K562 (cell line): ENCODE measurements at regions not wholly inside any gene's neighbourhood (a gene's known extent, or its start where the extent isn't known, plus 50 kb on each side); places are given as distances from the start of the nearest gene placed in this dataset.
A peak's percentile ranks its signal among the peaks of the same experiment; 100 is the strongest.

Source experiments
- ATAC-seq: fragments of 200-7000 bp; cut with Tn5 transposase; 3 replicates; pipeline ENCODE4 v1.9.1; 2020; ENCODE audit warnings: moderate library complexity
- BruUV-seq: library from RNA; stranded (reverse); fragments of 400-500 nt; replicated peaks from 2 replicates; lab custom pipeline; 2021; lab: Mats Ljungman, UMichigan
- CTCF ChIA-PET: fragments of 300-600 bp; formaldehyde crosslinking; extraction: SDS; loops from one replicate; lab custom pipeline; 2021; ENCODE audit warnings: low intra/inter-chr PET ratio; lab: Yijun Ruan, JAX
- POLR2A ChIA-PET: fragments of 300-600, 350-650 bp; sonication (Branson Sonifier 250); formaldehyde crosslinking; extraction: SDS; loops from one replicate; lab custom pipeline; 2021; ENCODE audit warnings: antibody characterized with exemption, inconsistent platforms; lab: Yijun Ruan, JAX
- DNase-seq, 4 experiments: peaks; one replicate each; pipeline versions ENCODE4 v3.0.0 to v3.0.0-alpha.2; 2011 to 2018; ENCODE audit warnings: low spot score in 3 of 4, mixed read lengths in 3 of 4; ENCODE audit errors: extremely low read depth in 1 of 4
- FAIRE-seq: peaks from 2 replicates; lab custom pipeline; 2011; peaks lifted over from hg19 to GRCh38; lab: Jason Lieb, UNC
- H2AFZ ChIP-seq: 2 replicates; pipeline ENCODE4 v1.6.0; 2011; ENCODE audit warnings: low read depth, low read length, control low read depth, inconsistent platforms
- H3K27ac ChIP-seq: fragments of 200-600 bp; 3 replicates; pipeline ENCODE4 v1.8.0; 2011; ENCODE audit warnings: low read depth, mild to moderate bottlenecking, control low read depth, inconsistent platforms, low read length, moderate library complexity, mixed read lengths; ENCODE audit errors: extremely low read depth
- H3K27me3 ChIP-seq, 2 experiments: fragments of 300-600 bp in 1 of 2; 2 replicates in 1 of 2; 3 replicates in 1 of 2; pipeline versions ENCODE4 v1.6.0 to v1.8.0; 2011; ENCODE audit warnings: inconsistent platforms in 2 of 2, low read length in 2 of 2, mild to moderate bottlenecking in 1 of 2, mixed read lengths in 1 of 2, moderate library complexity in 1 of 2; ENCODE audit not compliant: control insufficient read depth in 2 of 2, insufficient read depth in 2 of 2
- H3K36me3 ChIP-seq: fragments of 300-600 bp; 3 replicates; pipeline ENCODE4 v1.8.0; 2011; ENCODE audit warnings: mild to moderate bottlenecking, low read length, inconsistent platforms; ENCODE audit not compliant: control insufficient read depth, insufficient read depth
- H3K4me1 ChIP-seq, 2 experiments: fragments of 200-600 bp in 1 of 2; replicated peaks in 1 of 2; 2 replicates in 1 of 2; 3 replicates in 1 of 2; pipeline versions ENCODE4 v1.5.1 to v1.8.0; 2011; ENCODE audit warnings: inconsistent platforms in 2 of 2, low read length in 2 of 2, mild to moderate bottlenecking in 1 of 2, mixed read lengths in 1 of 2, moderate library complexity in 1 of 2; ENCODE audit not compliant: control insufficient read depth in 2 of 2, insufficient read depth in 2 of 2
- H3K4me2 ChIP-seq: 2 replicates; pipeline ENCODE4 v1.6.1; 2011; ENCODE audit warnings: low read length, control low read depth, inconsistent platforms, mixed read lengths; ENCODE audit not compliant: insufficient read depth
- H3K4me3 ChIP-seq: fragments of 200-600 bp; sonication (generic), shearing (Covaris generic); 2 replicates; pipeline ENCODE4 v1.5.1; 2016; ENCODE audit warnings: control low read depth, inconsistent platforms
- H3K79me2 ChIP-seq: fragments of 200-600 bp; 3 replicates; pipeline ENCODE4 v1.8.0; 2011; ENCODE audit warnings: low read length, inconsistent platforms; ENCODE audit not compliant: control insufficient read depth, insufficient read depth
- H3K9ac ChIP-seq, 2 experiments: 2 replicates each; pipeline versions ENCODE4 v1.6.0 to v1.6.1; 2011; ENCODE audit warnings: low read depth in 2 of 2, low read length in 2 of 2, control low read depth in 1 of 2, inconsistent platforms in 1 of 2, mild to moderate bottlenecking in 1 of 2, mixed read lengths in 1 of 2; ENCODE audit not compliant: insufficient read depth in 1 of 2
- H3K9me1 ChIP-seq: one replicate; pipeline ENCODE4 v1.6.0; 2011; ENCODE audit warnings: inconsistent platforms, mild to moderate bottlenecking, low read length, moderate library complexity; ENCODE audit not compliant: control insufficient read depth, insufficient read depth
- H3K9me3 ChIP-seq: replicated peaks from 2 replicates; pipeline ENCODE4 v1.5.1; 2011; ENCODE audit warnings: low read depth, low read length, inconsistent platforms; ENCODE audit not compliant: control insufficient read depth, insufficient read depth
- H4K20me1 ChIP-seq: replicated peaks from 2 replicates; pipeline ENCODE4 v1.6.1; 2011; ENCODE audit warnings: low read length, inconsistent platforms, mixed read lengths; ENCODE audit not compliant: control insufficient read depth, insufficient read depth
- CCAR2 ChIP-seq: fragments of 200-400 bp; formaldehyde crosslinking; IDR thresholded peaks from 2 replicates; pipeline ENCODE4 v1.6.1; 2017; ENCODE audit warnings: mild to moderate bottlenecking, low read depth, low read length
- KDM5B ChIP-seq: fragments of 200-600 bp; sonication (generic); IDR thresholded peaks from 2 replicates; pipeline ENCODE4 v1.6.1; 2012; ENCODE audit warnings: low read depth, mild to moderate bottlenecking, moderate library complexity, low read length, control low read depth, inconsistent platforms; ENCODE audit not compliant: insufficient replicate concordance
- NR2C2 ChIP-seq, 2 experiments: fragments of 200-800 bp in 1 of 2; sonication (Bioruptor generic) in 1 of 2; sonication (generic) in 1 of 2; formaldehyde crosslinking in 1 of 2; IDR thresholded peaks; 2 replicates each; pipeline versions ENCODE4 v1.6.1 to v1.8.0; 2016 to 2022; ENCODE audit warnings: mild to moderate bottlenecking in 1 of 2, missing compliant biosample characterization in 1 of 2, missing genetic modification characterization in 1 of 2, missing genetic modification reagents in 1 of 2
- TOE1 ChIP-seq, 2 experiments: fragments of 450-650 bp in 1 of 2; sonication (generic) in 1 of 2; formaldehyde crosslinking in 1 of 2; IDR thresholded peaks; 2 replicates each; pipeline versions ENCODE4 v1.7.1 to v1.8.0; 2016 to 2022; ENCODE audit warnings: borderline replicate concordance in 2 of 2, mild to moderate bottlenecking in 2 of 2, antibody characterized with exemption in 1 of 2, inconsistent platforms in 1 of 2, low read depth in 1 of 2, missing genetic modification reagents in 1 of 2, moderate library complexity in 1 of 2
- ZNF24 ChIP-seq: fragments of 450-650 bp; IDR thresholded peaks from 2 replicates; pipeline ENCODE4 v1.6.1; 2016
- ZNF274 ChIP-seq: IDR thresholded peaks from 2 replicates; pipeline ENCODE4 v1.6.1; 2011; ENCODE audit warnings: low read depth, mild to moderate bottlenecking, low read length, moderate library complexity, borderline replicate concordance
- WGBS: fragments of 100-300 bp; shearing (Covaris generic); methylation state at CpG from one replicate; pipeline ENCODE4 v1.1.6; 2016; ENCODE audit warnings: low coverage, mixed read lengths; ENCODE audit not compliant: insufficient coverage; ENCODE audit errors: missing lambda C conversion rate; 5-methylcytosine and 5-hydroxymethylcytosine counted together
- in situ Hi-C: fragments of 300-500 bp; cut with MboI; formaldehyde crosslinking; loops from 4 replicates; pipeline ENCODE4 v1.15.0; 2018; ENCODE audit warnings: inconsistent platforms, mixed read lengths
- intact Hi-C: fragments of 100-400 bp; cut with micrococcal nuclease; formaldehyde crosslinking; loops from 2 replicates; pipeline ENCODE4 v1.14.2; 2022

- no peak for TF ChIP-seq ZNF24
- no peak for TF ChIP-seq TOE1 (IDR thresholded peaks at IDR 0.05; ENCODE audit: borderline replicate concordance)
- TF ChIP-seq TOE1 (CRISPR knock-in tag; IDR thresholded peaks at IDR 0.05; ENCODE audit: borderline replicate concordance, low read depth): no peak
- no peak for TF ChIP-seq KDM5B
Observed at GRCh38 chr3:168191856-168192255, 96.1 kb upstream of the GOLIM4 start (continued).

- Histone ChIP-seq H3K4me1 (no peaks in the 10 kb centered on the region), H3K79me2 (no peaks in the 10 kb centered on the region), H3K27me3 (0 out of 5 replicates have a peak, but pooled peaks cover 0 to 4% of the 10 kb centered on the region in 2 experiments), H3K4me2 (no peak overlapping the region), H3K9me3 (no peaks in the 10 kb centered on the region), H3K9me1 (no peaks in the 10 kb centered on the region), H3K36me3 (no peaks in the 10 kb centered on the region), H2AFZ (no peak overlapping the region), H4K20me1 (no peaks in the 10 kb centered on the region), H3K9ac (no peak overlapping the region), H3K4me3 (no peak overlapping the region), H3K27ac (no peak overlapping the region)
- intact Hi-C loops: no loop called here
- WGBS: 4% methylated on average over 3 of the region's 3 CpGs
- no peak for ATAC-seq
- BruUV-seq: no TSS peak
- POLR2A ChIA-PET: no interaction called here
- no peak for FAIRE-seq
- no peak for DNase-seq
- in situ Hi-C loops: no loop called here
- CTCF ChIA-PET: no interaction called here
- TF ChIP-seq NR2C2 (CRISPR knock-in tag; IDR thresholded peaks at IDR 0.05): no peak
- 0 out of 2 replicates have a peak, but pooled peaks have one; percentile 22 for TF ChIP-seq NR2C2 (tag; IDR thresholded peaks at IDR 0.05)
- TF ChIP-seq ZNF274: no peak
- no peak for TF ChIP-seq CCAR2
Observed at GRCh38 chr3:168187233-168187632, 91.5 kb upstream of the GOLIM4 start.
